GM23248 (cell line): ENCODE measurements at regions not wholly inside any gene's neighbourhood (a gene's known extent, or its start where the extent isn't known, plus 50 kb on each side); places are given as distances from the start of the nearest gene placed in this dataset.

Source experiments
- EZH2 ChIP-seq: fragments of 200-600 bp; sonication (generic); IDR thresholded peaks from 2 replicates; pipeline ENCODE4 v1.6.1; 2018; ENCODE audit warnings: antibody characterized with exemption, mild to moderate bottlenecking; ENCODE audit not compliant: insufficient read depth, poor library complexity, severe bottlenecking
- EZH2phosphoT487 ChIP-seq: fragments of 200-600 bp; sonication (generic); IDR thresholded peaks from 2 replicates; pipeline ENCODE4 v1.6.1; 2018; ENCODE audit warnings: antibody characterized with exemption, moderate library complexity, mild to moderate bottlenecking, low read depth; ENCODE audit not compliant: insufficient read depth

DNA sequence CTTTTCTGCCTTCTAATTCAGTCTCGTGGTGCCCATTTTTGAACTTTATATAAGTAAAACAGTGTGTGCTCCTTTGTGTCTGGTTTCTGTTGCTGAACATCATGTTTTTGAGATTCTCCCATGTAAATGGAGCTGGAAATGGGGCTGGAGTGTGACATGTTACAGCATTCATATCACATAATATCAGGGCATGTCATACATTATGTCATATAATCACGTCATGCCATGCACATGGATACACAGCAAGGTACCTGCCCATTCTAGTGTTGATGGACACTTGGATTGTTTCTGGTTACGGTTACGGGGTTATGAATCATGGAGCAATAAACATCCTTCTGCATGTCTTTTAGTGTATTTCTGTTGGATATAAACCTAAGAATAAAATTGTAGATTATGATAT is 117.1 kb upstream of the MYT1L start:
- no peak for TF ChIP-seq EZH2phosphoT487
- TF ChIP-seq EZH2: no peak
